PC-3 (cell line): ENCODE measurements at regions not wholly inside any gene's neighbourhood (a gene's known extent, or its start where the extent isn't known, plus 50 kb on each side); places are given as distances from the start of the nearest gene placed in this dataset.

Source experiments
- CTCF ChIP-seq: fragments of 300-600 bp; sonication (generic); conservative IDR thresholded peaks from 2 replicates; pipeline ENCODE4 v1.5.1; 2017; ENCODE audit warnings: antibody characterized with exemption, low read depth, mild to moderate bottlenecking, low read length
- EZH2 ChIP-seq: fragments of 300-600 bp; sonication (generic); IDR thresholded peaks from one replicate; pipeline ENCODE4 v1.6.1; 2017; ENCODE audit warnings: antibody characterized with exemption, mild to moderate bottlenecking, low read length; ENCODE audit not compliant: unreplicated experiment
- EZH2phosphoT487 ChIP-seq: fragments of 300-600 bp; sonication (generic); IDR thresholded peaks from 2 replicates; pipeline ENCODE4 v1.6.1; 2018; ENCODE audit warnings: mild to moderate bottlenecking, antibody characterized with exemption, low read length, borderline replicate concordance

- TF ChIP-seq EZH2phosphoT487 = no peak
- TF ChIP-seq CTCF = no peak
- TF ChIP-seq EZH2 = no peak
These were observed 67.8 kb upstream of the NAP1L1 start for GRCh38 chr12:76152181-76152807.
